Right lobe of liver (tissue), 6 donors: ENCODE measurements at regions not wholly inside any gene's neighbourhood (a gene's known extent, or its start where the extent isn't known, plus 50 kb on each side); places are given as distances from the start of the nearest gene placed in this dataset.

Experiments used
- ATAC-seq, 4 donors: fragments of 200-7000 bp; cut with Tn5 transposase; one replicate each; pipeline ENCODE4 v1.9.1; 2020; ENCODE audit warnings: mild to moderate bottlenecking in 4 of 4, moderate library complexity in 4 of 4
- DNase-seq, 3 donors: peaks; one replicate each; pipeline ENCODE4 v3.0.0-alpha.2; 2020
- H3K27ac ChIP-seq, 3 donors: fragments of 200-600 bp; one replicate each; pipeline ENCODE4 v1.8.0; 2022
- H3K27me3 ChIP-seq, 2 donors: fragments of 200-600 bp; one replicate each; pipeline ENCODE4 v1.8.0; 2022
- H3K36me3 ChIP-seq, 4 donors: fragments of 200-600 bp; sonication (generic) in 1 of 4; one replicate each; pipeline versions ENCODE4 v1.5.1 to v1.8.0; 2017 to 2022; ENCODE audit warnings: control low read depth in 1 of 4
- H3K4me1 ChIP-seq, 4 donors: fragments of 200-600 bp; sonication (generic) in 1 of 4; one replicate each; pipeline versions ENCODE4 v1.5.1 to v1.8.0; 2017 to 2022; ENCODE audit warnings: control low read depth in 1 of 4
- H3K4me3 ChIP-seq, 3 donors: fragments of 200-600 bp; one replicate each; pipeline ENCODE4 v1.8.0; 2022
- H3K9me3 ChIP-seq, 4 donors: fragments of 200-600 bp; sonication (generic) in 1 of 4; one replicate each; pipeline versions ENCODE4 v1.5.1 to v1.8.0; 2017 to 2022; ENCODE audit warnings: control low read depth in 1 of 4
- POLR2A ChIP-seq: fragments of 450-650 bp; IDR thresholded peaks from one replicate; pipeline ENCODE4 v1.6.1; 2017; ENCODE audit warnings: antibody characterized with exemption, mild to moderate bottlenecking
- WGBS: methylation state at CpG from one replicate; pipeline ENCODE4 v1.1.6; 2018; ENCODE audit warnings: low coverage, low lambda C conversion rate; ENCODE audit not compliant: insufficient coverage; ENCODE audit errors: missing lambda C conversion rate; 5-methylcytosine and 5-hydroxymethylcytosine counted together
- intact Hi-C, 2 donors: fragments of 100-400 bp; cut with DNase I; formaldehyde crosslinking; loops; one replicate each; pipeline versions ENCODE4 v1.11.2 to v1.14.1; 2022
- TF ChIP-seq, protein P1 (sequence below), 4 donors: fragments of 200-600 bp in 3 of 4; fragments of 450-650 bp in 1 of 4; IDR thresholded peaks; one replicate each; pipeline versions ENCODE4 v1.5.1 to v1.8.0; 2016 to 2022; ENCODE audit warnings: antibody characterized with exemption in 4 of 4, mild to moderate bottlenecking in 2 of 4
- donor health status: DM: no; HTN: yes; CAD: no.
- donor health status: DM: no; HTN: no; CAD: no.
- donor health status: DM: no; HTN: no; CAD: no.
- donor health status: DM: no; HTN: yes; CAD: no.
- donor health status: DM: no; HTN: yes; CAD: no.

GRCh38 chr16:85271198-85271597, 158.9 kb upstream of the CIBAR2 start:
- Histone ChIP-seq H3K36me3 (no peaks in the 10 kb centered on the region), H3K4me1 (peaks cover 0 to 4% (median 0%) of the 10 kb centered on the region in 4 donors), H3K4me3 (no peak overlapping the region), H3K27me3 (no peaks in the 10 kb centered on the region), H3K9me3 (no peaks in the 10 kb centered on the region), H3K27ac (no peak overlapping the region)
- WGBS, result 62% methylated on average over 3 of the region's 7 CpGs
- no peak for TF ChIP-seq POLR2A
- TF ChIP-seq, protein P1, sequence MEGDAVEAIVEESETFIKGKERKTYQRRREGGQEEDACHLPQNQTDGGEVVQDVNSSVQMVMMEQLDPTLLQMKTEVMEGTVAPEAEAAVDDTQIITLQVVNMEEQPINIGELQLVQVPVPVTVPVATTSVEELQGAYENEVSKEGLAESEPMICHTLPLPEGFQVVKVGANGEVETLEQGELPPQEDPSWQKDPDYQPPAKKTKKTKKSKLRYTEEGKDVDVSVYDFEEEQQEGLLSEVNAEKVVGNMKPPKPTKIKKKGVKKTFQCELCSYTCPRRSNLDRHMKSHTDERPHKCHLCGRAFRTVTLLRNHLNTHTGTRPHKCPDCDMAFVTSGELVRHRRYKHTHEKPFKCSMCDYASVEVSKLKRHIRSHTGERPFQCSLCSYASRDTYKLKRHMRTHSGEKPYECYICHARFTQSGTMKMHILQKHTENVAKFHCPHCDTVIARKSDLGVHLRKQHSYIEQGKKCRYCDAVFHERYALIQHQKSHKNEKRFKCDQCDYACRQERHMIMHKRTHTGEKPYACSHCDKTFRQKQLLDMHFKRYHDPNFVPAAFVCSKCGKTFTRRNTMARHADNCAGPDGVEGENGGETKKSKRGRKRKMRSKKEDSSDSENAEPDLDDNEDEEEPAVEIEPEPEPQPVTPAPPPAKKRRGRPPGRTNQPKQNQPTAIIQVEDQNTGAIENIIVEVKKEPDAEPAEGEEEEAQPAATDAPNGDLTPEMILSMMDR (IDR thresholded peaks at IDR 0.05), result no peak
- DNase-seq, result no peak
- no peak for ATAC-seq
- intact Hi-C loops, result loop anchor here in 1 of 2 donors (10.0 kb wide), 1 partner anchor 156 kb away; the partner anchor contains the start of gene CIBAR2

- no peak for TF ChIP-seq POLR2A
- TF ChIP-seq, protein P1 (IDR thresholded peaks at IDR 0.05), result no peak
- no peak for ATAC-seq
- Histone ChIP-seq H3K36me3 (no peaks in the 10 kb centered on the region), H3K27me3 (no peaks in the 10 kb centered on the region), H3K27ac (no peak overlapping the region), H3K9me3 (no peaks in the 10 kb centered on the region), H3K4me3 (no peak overlapping the region), H3K4me1 (peaks cover 0 to 4% (median under 1%) of the 10 kb centered on the region in 4 donors)
- WGBS, result 89% methylated on average over 4 of the region's 7 CpGs
- no peak for DNase-seq
- intact Hi-C loops, result loop anchor here in 1 of 2 donors (10.0 kb wide), 1 partner anchor 158 kb away; the partner anchor contains the start of gene CIBAR2
These were observed 161.0 kb upstream of the CIBAR2 start for GRCh38 chr16:85273293-85273692.

DNA sequence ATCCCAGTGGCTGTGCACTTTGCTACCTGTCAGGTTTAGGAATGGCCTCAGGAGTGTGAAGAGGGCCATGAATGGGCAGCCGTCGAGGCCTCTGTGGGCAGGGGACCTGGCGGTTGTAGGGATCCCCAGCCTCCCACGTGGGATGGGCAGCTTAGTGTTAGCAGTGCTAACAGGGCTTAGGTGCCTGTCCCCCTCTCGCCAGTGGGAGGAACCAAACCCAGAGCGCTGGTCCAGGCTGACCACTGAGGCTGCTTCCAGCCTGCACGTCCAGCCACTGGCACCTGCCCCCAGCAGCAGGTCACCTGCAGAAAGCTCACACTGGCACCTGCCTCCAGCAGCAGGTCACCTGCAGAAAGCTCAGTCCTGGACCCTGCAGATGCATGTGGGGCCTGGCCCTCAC, 162.2 kb upstream of the CIBAR2 start:
- H3K27ac ChIP-seq, result no peak overlapping the region
- WGBS, result no CpG with 5 or more reads among the region's 7 CpGs
- no peaks in the 10 kb centered on the region for H3K36me3 ChIP-seq
- no peaks in the 10 kb centered on the region for H3K9me3 ChIP-seq
- no peak overlapping the region for H3K4me3 ChIP-seq
- no peaks in the 10 kb centered on the region for H3K27me3 ChIP-seq
- no peak for ATAC-seq
- H3K4me1 ChIP-seq, result peaks cover 0 to 9% (median 3%) of the 10 kb centered on the region in 4 donors
- DNase-seq, result no peak
- intact Hi-C loops, result loop anchor here in 1 of 2 donors (10.0 kb wide), 1 partner anchor 160 kb away; the partner anchor contains the start of gene CIBAR2
- no peak for TF ChIP-seq POLR2A
- TF ChIP-seq, protein P1 (IDR thresholded peaks at IDR 0.05), result no peak

DNA sequence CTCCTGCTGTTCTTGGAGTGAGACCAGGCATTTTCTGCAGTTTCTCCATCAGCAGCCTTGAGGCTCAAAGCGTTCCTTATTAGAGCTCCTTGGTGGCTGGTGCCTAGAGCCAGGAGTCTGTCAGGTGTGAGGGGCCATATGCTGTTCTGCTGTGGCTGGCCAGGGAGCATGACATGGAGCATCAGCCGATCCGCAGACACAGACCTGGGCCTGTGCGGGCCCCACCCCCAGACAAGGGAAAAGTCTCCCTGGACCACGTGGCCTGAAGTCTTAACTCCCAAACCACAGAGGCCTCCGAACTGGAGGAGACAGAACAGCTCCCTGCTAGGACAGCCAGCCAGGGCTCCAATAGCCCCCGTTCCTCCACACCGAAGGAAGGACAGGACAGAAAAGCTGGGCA, 162.7 kb upstream of the CIBAR2 start:
- H3K4me1 ChIP-seq, result peaks cover 0 to 9% (median 3%) of the 10 kb centered on the region in 4 donors
- H3K27ac ChIP-seq, result no peak overlapping the region
- TF ChIP-seq, protein P1 (IDR thresholded peaks at IDR 0.05), result no peak
- no peak for TF ChIP-seq POLR2A
- intact Hi-C loops, result loop anchor here in 1 of 2 donors (10.0 kb wide), 1 partner anchor 160 kb away; the partner anchor contains the start of gene CIBAR2
- no peak for DNase-seq
- ATAC-seq, result no peak
- H3K4me3 ChIP-seq, result no peak overlapping the region
- H3K36me3 ChIP-seq, result no peaks in the 10 kb centered on the region
- H3K9me3 ChIP-seq, result no peaks in the 10 kb centered on the region
- WGBS, result 60% methylated on average over 1 of the region's 8 CpGs
- H3K27me3 ChIP-seq, result no peaks in the 10 kb centered on the region
